HepG2 (cell line): ENCODE measurements at regions not wholly inside any gene's neighbourhood (a gene's known extent, or its start where the extent isn't known, plus 50 kb on each side); places are given as distances from the start of the nearest gene placed in this dataset.

Experiments
- GLMP ChIP-seq: sonication (generic); formaldehyde crosslinking; IDR thresholded peaks from 2 replicates; pipeline ENCODE4 v1.9.0; 2021; ENCODE audit warnings: missing genetic modification reagents, mild to moderate bottlenecking, borderline replicate concordance
- HNRNPLL ChIP-seq: fragments of 200-400 bp; formaldehyde crosslinking; IDR thresholded peaks from 2 replicates; pipeline ENCODE4 v1.6.1; 2017; ENCODE audit warnings: mild to moderate bottlenecking, low read depth, low read length; ENCODE audit not compliant: poor library complexity, severe bottlenecking
- ZBTB7B ChIP-seq: sonication (generic); formaldehyde crosslinking; IDR thresholded peaks from 2 replicates; pipeline ENCODE4 v1.4.0; 2020; ENCODE audit warnings: missing genetic modification reagents
- ZHX1 ChIP-seq: sonication (generic); formaldehyde crosslinking; IDR thresholded peaks from 2 replicates; pipeline ENCODE4 v1.8.1; 2022; ENCODE audit warnings: low read depth, mild to moderate bottlenecking, missing genetic modification reagents
- ZNF138 ChIP-seq: sonication (generic); formaldehyde crosslinking; IDR thresholded peaks from 2 replicates; pipeline ENCODE4 v1.5.0; 2020; ENCODE audit warnings: mild to moderate bottlenecking, low read depth, missing genetic modification reagents
- ZNF205 ChIP-seq: IDR thresholded peaks from 2 replicates; pipeline ENCODE4 v1.6.1; 2018; ENCODE audit warnings: missing biosample characterization, missing genetic modification reagents
- ZNF326 ChIP-seq: sonication (generic); formaldehyde crosslinking; IDR thresholded peaks from 2 replicates; pipeline ENCODE4 v1.4.0; 2020; ENCODE audit warnings: missing genetic modification reagents, borderline replicate concordance
- TF ChIP-seq, protein P1 (sequence below): sonication (generic); formaldehyde crosslinking; IDR thresholded peaks from 2 replicates; pipeline ENCODE4 v1.5.1; 2020; ENCODE audit warnings: mild to moderate bottlenecking, moderate library complexity, missing genetic modification reagents
- TF ChIP-seq, protein P2 (sequence below): sonication (generic); formaldehyde crosslinking; IDR thresholded peaks from 2 replicates; pipeline ENCODE4 v1.4.0; 2020; ENCODE audit warnings: mild to moderate bottlenecking, missing genetic modification reagents, borderline replicate concordance

GRCh38 chr13:55298201-55298600, 1842.5 kb upstream of the PRR20A start (continued):
- no peak for TF ChIP-seq GLMP (CRISPR knock-in tag)
- no peak for TF ChIP-seq ZNF205 (CRISPR knock-in tag)
- no peak for TF ChIP-seq ZNF326 (CRISPR knock-in tag)
- TF ChIP-seq, protein P1, sequence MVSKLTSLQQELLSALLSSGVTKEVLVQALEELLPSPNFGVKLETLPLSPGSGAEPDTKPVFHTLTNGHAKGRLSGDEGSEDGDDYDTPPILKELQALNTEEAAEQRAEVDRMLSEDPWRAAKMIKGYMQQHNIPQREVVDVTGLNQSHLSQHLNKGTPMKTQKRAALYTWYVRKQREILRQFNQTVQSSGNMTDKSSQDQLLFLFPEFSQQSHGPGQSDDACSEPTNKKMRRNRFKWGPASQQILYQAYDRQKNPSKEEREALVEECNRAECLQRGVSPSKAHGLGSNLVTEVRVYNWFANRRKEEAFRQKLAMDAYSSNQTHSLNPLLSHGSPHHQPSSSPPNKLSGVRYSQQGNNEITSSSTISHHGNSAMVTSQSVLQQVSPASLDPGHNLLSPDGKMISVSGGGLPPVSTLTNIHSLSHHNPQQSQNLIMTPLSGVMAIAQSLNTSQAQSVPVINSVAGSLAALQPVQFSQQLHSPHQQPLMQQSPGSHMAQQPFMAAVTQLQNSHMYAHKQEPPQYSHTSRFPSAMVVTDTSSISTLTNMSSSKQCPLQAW, result no peak
- TF ChIP-seq ZHX1 (CRISPR knock-in tag), result no peak
- no peak for TF ChIP-seq HNRNPLL
- no peak for TF ChIP-seq ZNF138
- TF ChIP-seq ZBTB7B (CRISPR knock-in tag), result no peak
- TF ChIP-seq, protein P2, sequence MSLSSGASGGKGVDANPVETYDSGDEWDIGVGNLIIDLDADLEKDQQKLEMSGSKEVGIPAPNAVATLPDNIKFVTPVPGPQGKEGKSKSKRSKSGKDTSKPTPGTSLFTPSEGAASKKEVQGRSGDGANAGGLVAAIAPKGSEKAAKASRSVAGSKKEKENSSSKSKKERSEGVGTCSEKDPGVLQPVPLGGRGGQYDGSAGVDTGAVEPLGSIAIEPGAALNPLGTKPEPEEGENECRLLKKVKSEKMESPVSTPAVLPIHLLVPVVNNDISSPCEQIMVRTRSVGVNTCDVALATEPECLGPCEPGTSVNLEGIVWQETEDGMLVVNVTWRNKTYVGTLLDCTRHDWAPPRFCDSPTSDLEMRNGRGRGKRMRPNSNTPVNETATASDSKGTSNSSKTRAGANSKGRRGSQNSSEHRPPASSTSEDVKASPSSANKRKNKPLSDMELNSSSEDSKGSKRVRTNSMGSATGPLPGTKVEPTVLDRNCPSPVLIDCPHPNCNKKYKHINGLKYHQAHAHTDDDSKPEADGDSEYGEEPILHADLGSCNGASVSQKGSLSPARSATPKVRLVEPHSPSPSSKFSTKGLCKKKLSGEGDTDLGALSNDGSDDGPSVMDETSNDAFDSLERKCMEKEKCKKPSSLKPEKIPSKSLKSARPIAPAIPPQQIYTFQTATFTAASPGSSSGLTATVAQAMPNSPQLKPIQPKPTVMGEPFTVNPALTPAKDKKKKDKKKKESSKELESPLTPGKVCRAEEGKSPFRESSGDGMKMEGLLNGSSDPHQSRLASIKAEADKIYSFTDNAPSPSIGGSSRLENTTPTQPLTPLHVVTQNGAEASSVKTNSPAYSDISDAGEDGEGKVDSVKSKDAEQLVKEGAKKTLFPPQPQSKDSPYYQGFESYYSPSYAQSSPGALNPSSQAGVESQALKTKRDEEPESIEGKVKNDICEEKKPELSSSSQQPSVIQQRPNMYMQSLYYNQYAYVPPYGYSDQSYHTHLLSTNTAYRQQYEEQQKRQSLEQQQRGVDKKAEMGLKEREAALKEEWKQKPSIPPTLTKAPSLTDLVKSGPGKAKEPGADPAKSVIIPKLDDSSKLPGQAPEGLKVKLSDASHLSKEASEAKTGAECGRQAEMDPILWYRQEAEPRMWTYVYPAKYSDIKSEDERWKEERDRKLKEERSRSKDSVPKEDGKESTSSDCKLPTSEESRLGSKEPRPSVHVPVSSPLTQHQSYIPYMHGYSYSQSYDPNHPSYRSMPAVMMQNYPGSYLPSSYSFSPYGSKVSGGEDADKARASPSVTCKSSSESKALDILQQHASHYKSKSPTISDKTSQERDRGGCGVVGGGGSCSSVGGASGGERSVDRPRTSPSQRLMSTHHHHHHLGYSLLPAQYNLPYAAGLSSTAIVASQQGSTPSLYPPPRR (CRISPR knock-in tag), result no peak
